SK-N-SH (cell line): ENCODE measurements at regions not wholly inside any gene's neighbourhood (a gene's known extent, or its start where the extent isn't known, plus 50 kb on each side); places are given as distances from the start of the nearest gene placed in this dataset.

Experiments used
- CTCF ChIP-seq: fragments of 200-600 bp; sonication (generic); IDR thresholded peaks from 2 replicates; pipeline ENCODE4 v1.6.1; 2017; ENCODE audit warnings: antibody characterized with exemption, mild to moderate bottlenecking, moderate library complexity
- NRF1 ChIP-seq: IDR thresholded peaks from 2 replicates; pipeline ENCODE4 v1.6.1; 2012; ENCODE audit warnings: low read depth, mild to moderate bottlenecking, low read length
- REST ChIP-seq: IDR thresholded peaks from 2 replicates; pipeline ENCODE4 v1.6.1; 2012; ENCODE audit warnings: mild to moderate bottlenecking, low read depth, low read length, moderate library complexity

- TF ChIP-seq CTCF: no peak
- no peak for TF ChIP-seq REST
- TF ChIP-seq NRF1: no peak
Observed at GRCh38 chr5:152185547-152186245, 219.4 kb downstream of the NMUR2 start.
